Caco-2 (cell line): ENCODE measurements at regions not wholly inside any gene's neighbourhood (a gene's known extent, or its start where the extent isn't known, plus 50 kb on each side); places are given as distances from the start of the nearest gene placed in this dataset.

ENCODE experiments used
- BruUV-seq: library from RNA; stranded (reverse); fragments of 400-500 nt; replicated peaks from 2 replicates; lab custom pipeline; 2021; lab: Mats Ljungman, UMichigan
- CTCF ChIA-PET: fragments of 300-600 bp; sonication (Branson Sonifier 250); formaldehyde crosslinking; loops from one replicate; lab custom pipeline; 2022; ENCODE audit warnings: antibody characterized with exemption; lab: Charles Lee
- POLR2A ChIA-PET: fragments of 300-600 bp; sonication (Branson Sonifier 250); formaldehyde crosslinking; loops from one replicate; lab custom pipeline; 2022; ENCODE audit warnings: antibody characterized with exemption; lab: Charles Lee
- DNase-seq, 2 experiments: peaks; one replicate each; pipeline versions ENCODE4 v3.0.0 to v3.0.0-alpha.2; 2020 to 2022
- H3K27me3 ChIP-seq: replicated peaks from 2 replicates; pipeline ENCODE4 v1.6.0; 2011; ENCODE audit warnings: low read length; ENCODE audit not compliant: control insufficient read depth, insufficient read depth
- H3K36me3 ChIP-seq: 2 replicates; pipeline ENCODE4 v1.5.1; 2011; ENCODE audit warnings: low read length; ENCODE audit not compliant: control insufficient read depth, insufficient read depth
- H3K4me1 ChIP-seq: fragments of 250-450 bp; sonication (Bioruptor Pico); 2 replicates; pipeline ENCODE4 v1.5.1; 2020; ENCODE audit warnings: mild to moderate bottlenecking
- H3K4me3 ChIP-seq: 2 replicates; pipeline ENCODE4 v1.5.1; 2011; ENCODE audit warnings: low read depth, mild to moderate bottlenecking, control low read depth, low read length
- H3K9me3 ChIP-seq: fragments of 250-450 bp; sonication (Bioruptor Pico); 2 replicates; pipeline ENCODE4 v1.5.1; 2020; ENCODE audit warnings: mild to moderate bottlenecking, moderate library complexity
- H3K27ac Mint-ChIP-seq: one replicate; pipeline ENCODE4 v1.8.0; 2022; ENCODE audit warnings: mixed read lengths; ENCODE audit not compliant: unreplicated experiment
- H3K27me3 Mint-ChIP-seq: one replicate; pipeline ENCODE4 v1.8.0; 2022; ENCODE audit warnings: mixed read lengths; ENCODE audit not compliant: insufficient read depth, unreplicated experiment
- H3K36me3 Mint-ChIP-seq: one replicate; pipeline ENCODE4 v1.8.0; 2022; ENCODE audit warnings: mild to moderate bottlenecking, mixed read lengths; ENCODE audit not compliant: insufficient read depth, unreplicated experiment
- H3K4me1 Mint-ChIP-seq: one replicate; pipeline ENCODE4 v1.8.0; 2022; ENCODE audit warnings: low read depth, mixed read lengths; ENCODE audit not compliant: unreplicated experiment
- H3K4me3 Mint-ChIP-seq: one replicate; pipeline ENCODE4 v1.8.0; 2022; ENCODE audit warnings: mild to moderate bottlenecking, moderate library complexity, mixed read lengths; ENCODE audit not compliant: unreplicated experiment
- H3K9me3 Mint-ChIP-seq: one replicate; pipeline ENCODE4 v1.8.0; 2022; ENCODE audit warnings: mixed read lengths; ENCODE audit not compliant: unreplicated experiment
- intact Hi-C: fragments of 100-400 bp; cut with micrococcal nuclease; formaldehyde crosslinking; loops from one replicate; pipeline ENCODE4 v1.10.0; 2022; ENCODE audit not compliant: unreplicated experiment
- TF ChIP-seq, protein P1 (sequence below), 2 experiments: fragments of 200-600 bp in 1 of 2; IDR thresholded peaks; 1 replicate in 1 of 2; 2 replicates in 1 of 2; pipeline versions ENCODE4 v1.5.1 to v1.8.0; 2011 to 2022; ENCODE audit warnings: antibody characterized with exemption in 1 of 2, control low read depth in 1 of 2, inconsistent platforms in 1 of 2, low read depth in 1 of 2, low read length in 1 of 2, mild to moderate bottlenecking in 1 of 2, moderate library complexity in 1 of 2; ENCODE audit not compliant: insufficient read depth in 1 of 2, severe bottlenecking in 1 of 2, unreplicated experiment in 1 of 2

DNA sequence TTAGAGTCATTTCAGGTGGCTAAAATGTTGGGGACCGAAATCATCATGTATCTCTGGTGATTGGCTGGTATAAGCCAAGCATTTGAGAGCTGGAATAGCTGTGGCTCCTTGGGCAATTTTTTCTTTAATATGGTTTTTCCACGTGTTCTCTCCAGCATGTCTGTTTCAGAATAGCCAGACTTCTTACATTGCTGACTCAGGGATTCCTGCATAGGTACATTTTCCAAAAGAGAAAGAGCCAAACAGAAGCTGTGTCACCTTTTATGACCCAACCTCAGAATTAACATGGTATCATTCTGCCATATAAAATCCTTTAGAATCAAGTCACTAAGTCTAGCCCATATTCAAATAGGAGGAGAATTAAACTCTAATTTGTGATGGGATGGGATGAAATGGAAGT lies 74.8 kb upstream of the TSLP start:
- TF ChIP-seq, protein P1, sequence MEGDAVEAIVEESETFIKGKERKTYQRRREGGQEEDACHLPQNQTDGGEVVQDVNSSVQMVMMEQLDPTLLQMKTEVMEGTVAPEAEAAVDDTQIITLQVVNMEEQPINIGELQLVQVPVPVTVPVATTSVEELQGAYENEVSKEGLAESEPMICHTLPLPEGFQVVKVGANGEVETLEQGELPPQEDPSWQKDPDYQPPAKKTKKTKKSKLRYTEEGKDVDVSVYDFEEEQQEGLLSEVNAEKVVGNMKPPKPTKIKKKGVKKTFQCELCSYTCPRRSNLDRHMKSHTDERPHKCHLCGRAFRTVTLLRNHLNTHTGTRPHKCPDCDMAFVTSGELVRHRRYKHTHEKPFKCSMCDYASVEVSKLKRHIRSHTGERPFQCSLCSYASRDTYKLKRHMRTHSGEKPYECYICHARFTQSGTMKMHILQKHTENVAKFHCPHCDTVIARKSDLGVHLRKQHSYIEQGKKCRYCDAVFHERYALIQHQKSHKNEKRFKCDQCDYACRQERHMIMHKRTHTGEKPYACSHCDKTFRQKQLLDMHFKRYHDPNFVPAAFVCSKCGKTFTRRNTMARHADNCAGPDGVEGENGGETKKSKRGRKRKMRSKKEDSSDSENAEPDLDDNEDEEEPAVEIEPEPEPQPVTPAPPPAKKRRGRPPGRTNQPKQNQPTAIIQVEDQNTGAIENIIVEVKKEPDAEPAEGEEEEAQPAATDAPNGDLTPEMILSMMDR (IDR thresholded peaks at IDR 0.05; ENCODE audit: insufficient read depth in 1 of 2, low read depth in 1 of 2, low read length in 1 of 2, severe bottlenecking in 1 of 2, unreplicated experiment in 1 of 2): no peak
- BruUV-seq: no TSS peak
- ChIA-PET POLR2A (no interaction called here), CTCF (no interaction called here)
- Histone ChIP-seq H3K27me3 (no peaks in the 10 kb centered on the region), H3K36me3 (no peaks in the 10 kb centered on the region), H3K4me3 (no peak overlapping the region), H3K4me1 (no peaks in the 10 kb centered on the region), H3K9me3 (no peaks in the 10 kb centered on the region)
- intact Hi-C loops: no loop called here
- H3K4me3 Mint-ChIP-seq: no peak overlapping the region
- no peaks in the 10 kb centered on the region for H3K36me3 Mint-ChIP-seq
- no peak for DNase-seq
- no peaks in the 10 kb centered on the region for H3K4me1 Mint-ChIP-seq
- peaks cover 7% of the 10 kb centered on the region for H3K27me3 Mint-ChIP-seq
- peaks cover 11% of the 10 kb centered on the region for H3K9me3 Mint-ChIP-seq
- H3K27ac Mint-ChIP-seq: no peak overlapping the region

- TF ChIP-seq, protein P1 (IDR thresholded peaks at IDR 0.05; ENCODE audit: insufficient read depth in 1 of 2, low read depth in 1 of 2, low read length in 1 of 2, severe bottlenecking in 1 of 2, unreplicated experiment in 1 of 2): no peak
- intact Hi-C loops: no loop called here
- Mint-ChIP-seq H3K36me3 (no peaks in the 10 kb centered on the region), H3K4me3 (no peak overlapping the region), H3K27ac (no peak overlapping the region), H3K9me3 (no peaks in the 10 kb centered on the region), H3K4me1 (no peaks in the 10 kb centered on the region), H3K27me3 (peaks cover 9% of the 10 kb centered on the region)
- Histone ChIP-seq H3K27me3 (no peaks in the 10 kb centered on the region), H3K4me3 (no peak overlapping the region), H3K36me3 (no peaks in the 10 kb centered on the region), H3K9me3 (no peaks in the 10 kb centered on the region), H3K4me1 (no peaks in the 10 kb centered on the region)
- POLR2A ChIA-PET: interaction anchor here (0.6 kb wide), 1 partner anchor 854 kb away, joined by 6 read pairs; no protein-coding TSS in a partner anchor
- BruUV-seq: no TSS peak
- CTCF ChIA-PET: no interaction called here
- no peak for DNase-seq
These were observed 69.5 kb upstream of the TSLP start for GRCh38 chr5:111002036-111002435.

GRCh38 chr5:111003623-111004022 lies 67.9 kb upstream of the TSLP start:
- BruUV-seq: no TSS peak
- H3K27ac Mint-ChIP-seq: no peak overlapping the region
- no peaks in the 10 kb centered on the region for H3K9me3 ChIP-seq
- no peak overlapping the region for H3K4me3 Mint-ChIP-seq
- no peaks in the 10 kb centered on the region for H3K36me3 Mint-ChIP-seq
- POLR2A ChIA-PET: no interaction called here
- DNase-seq: no peak
- H3K9me3 Mint-ChIP-seq: no peaks in the 10 kb centered on the region
- TF ChIP-seq, protein P1 (IDR thresholded peaks at IDR 0.05; ENCODE audit: insufficient read depth in 1 of 2, low read depth in 1 of 2, low read length in 1 of 2, severe bottlenecking in 1 of 2, unreplicated experiment in 1 of 2): no peak
- intact Hi-C loops: no loop called here
- no peaks in the 10 kb centered on the region for H3K4me1 Mint-ChIP-seq
- no peaks in the 10 kb centered on the region for H3K4me1 ChIP-seq
- no peak overlapping the region for H3K4me3 ChIP-seq
- CTCF ChIA-PET: no interaction called here
- H3K27me3 Mint-ChIP-seq: peaks cover 13% of the 10 kb centered on the region
- no peaks in the 10 kb centered on the region for H3K36me3 ChIP-seq
- H3K27me3 ChIP-seq: no peaks in the 10 kb centered on the region
